HG03575 (cell line): ENCODE measurements at regions not wholly inside any gene's neighbourhood (a gene's known extent, or its start where the extent isn't known, plus 50 kb on each side); places are given as distances from the start of the nearest gene placed in this dataset.

Experiments used
- ATAC-seq: cut with Tn5 transposase; IDR thresholded peaks from one replicate; pipeline ENCODE4 v1.9.1; 2021; ENCODE audit not compliant: unreplicated experiment, insufficient number of reproducible peaks, low FRiP score; ENCODE audit errors: extremely low read depth

DNA sequence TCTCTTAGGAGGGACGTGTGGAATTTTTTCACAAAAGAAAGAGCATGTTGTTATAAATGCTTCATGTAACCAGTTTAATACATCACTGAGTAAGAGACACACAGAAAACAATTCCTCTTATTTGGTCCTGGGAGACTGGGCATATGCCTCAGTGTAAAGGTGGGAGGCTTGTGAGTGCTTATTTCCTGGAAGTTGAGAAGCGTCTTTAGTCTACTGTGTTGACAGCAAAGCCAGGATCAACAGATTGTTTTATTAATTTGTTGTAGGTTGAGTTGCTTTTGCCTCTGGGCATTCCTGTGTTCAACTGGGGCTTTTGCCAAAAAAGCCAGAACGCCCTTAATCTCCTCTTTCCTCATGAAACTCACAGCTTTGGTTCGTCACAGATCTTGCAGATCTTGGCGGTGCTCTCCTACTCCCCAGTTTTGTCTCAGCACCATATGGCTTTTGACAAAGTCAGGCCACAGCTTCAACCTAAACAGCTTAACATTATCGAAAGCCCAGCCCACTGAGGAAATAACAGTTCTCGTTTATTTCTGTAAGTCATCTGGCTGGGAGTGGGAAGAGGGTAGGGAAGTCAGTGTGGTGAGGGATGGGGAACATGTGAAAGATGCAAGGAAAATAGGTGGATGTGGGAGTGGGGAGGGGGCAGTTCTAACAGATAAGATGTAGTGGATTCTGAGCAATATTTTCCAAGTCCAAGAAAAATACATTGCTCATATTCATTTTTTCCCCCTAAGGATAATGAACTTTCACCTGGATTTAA, 227.2 kb downstream of the DACT1 start:
- no peak for ATAC-seq

DNA sequence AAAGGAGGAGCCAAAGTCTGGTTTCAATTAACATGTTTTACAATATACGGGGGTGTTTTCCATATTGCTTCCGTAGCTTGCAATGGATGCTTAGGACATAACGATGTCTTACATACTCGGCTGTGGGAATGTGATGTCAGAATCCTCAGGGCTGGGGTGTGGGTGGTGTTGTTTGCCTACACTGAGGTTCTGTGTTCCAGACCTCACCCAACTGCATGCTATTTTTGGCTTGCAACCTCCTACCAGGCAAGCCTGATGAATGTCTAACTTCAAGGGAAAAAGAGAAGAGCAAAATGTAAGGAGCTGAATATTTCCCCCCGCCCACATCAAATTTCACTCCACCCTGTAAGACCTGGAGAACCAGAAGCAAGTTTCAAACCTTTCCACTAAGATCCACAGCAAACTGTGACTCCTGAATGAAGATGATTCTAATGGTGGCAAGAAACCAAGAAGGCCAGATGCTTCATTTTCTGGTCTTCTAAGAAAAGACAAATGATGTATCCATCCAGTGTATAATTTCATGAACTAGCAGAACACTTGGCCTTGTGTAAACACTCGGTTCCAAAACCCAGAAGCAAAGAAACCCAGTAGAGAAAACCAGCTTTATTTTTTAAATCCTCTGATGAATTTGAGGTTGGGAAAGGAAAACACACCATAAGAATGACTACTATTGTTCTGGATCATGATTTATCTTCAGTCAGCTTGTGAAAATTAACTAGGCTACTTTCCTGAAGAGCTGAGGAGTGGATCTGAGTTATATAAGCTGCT, 227.9 kb downstream of the DACT1 start:
- no peak for ATAC-seq

DNA sequence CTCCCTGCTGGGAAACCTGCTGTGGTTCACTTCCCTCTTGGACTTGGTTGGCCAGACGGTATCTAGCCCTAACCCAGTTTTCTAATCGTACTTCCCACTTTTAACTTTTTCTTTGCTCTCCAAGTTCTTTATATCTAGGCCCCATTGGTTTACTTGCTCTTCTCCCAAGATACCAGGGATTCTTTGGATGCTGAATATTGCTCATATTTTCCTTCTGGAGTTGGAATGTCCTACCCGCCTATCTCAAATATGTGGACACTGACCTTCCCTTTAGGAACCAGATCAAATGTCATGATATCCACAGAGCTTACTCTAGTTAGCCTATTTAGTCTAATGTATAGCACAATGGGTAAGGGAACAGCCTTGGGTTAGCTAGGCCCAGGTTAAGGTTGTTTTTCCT, 228.6 kb downstream of the DACT1 start:
- ATAC-seq = no peak

DNA sequence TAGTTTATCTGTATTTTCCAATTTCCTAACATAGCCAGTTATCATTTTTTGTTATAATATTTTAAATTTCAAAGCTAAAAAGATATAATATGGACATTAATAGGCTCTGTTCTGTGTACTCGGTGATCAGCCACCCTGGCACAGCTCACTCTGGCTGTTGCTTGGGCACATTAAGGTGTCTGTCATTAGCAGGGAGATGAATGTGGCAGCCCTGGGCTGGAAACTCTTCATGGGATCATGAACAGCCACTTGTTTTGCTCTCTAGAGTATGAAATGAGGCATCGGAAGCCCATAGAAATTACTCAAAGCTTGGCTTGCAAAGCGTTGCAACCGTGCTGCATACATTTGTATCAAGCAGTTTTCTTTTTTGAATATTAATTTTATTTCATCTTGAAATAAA, 233.2 kb downstream of the DACT1 start:
- no peak for ATAC-seq

DNA sequence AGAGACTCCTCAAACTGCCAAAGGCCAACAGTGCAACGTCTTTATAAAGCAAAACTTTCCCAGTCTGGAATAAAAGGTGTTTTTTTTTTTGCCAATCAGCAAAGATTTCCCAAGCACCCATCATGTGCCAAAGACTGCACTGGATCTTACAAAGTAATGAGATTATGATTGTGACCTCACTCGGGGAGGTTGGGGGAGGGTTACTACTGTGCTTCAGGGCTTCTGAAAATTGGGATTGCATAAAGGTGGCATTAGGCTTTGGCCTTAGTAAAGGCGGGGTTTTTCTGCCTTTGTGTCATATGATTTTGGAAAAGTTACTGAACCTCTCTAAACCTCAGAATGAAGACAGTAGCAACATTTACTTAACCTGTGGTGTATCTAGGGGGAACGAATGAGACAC, 233.8 kb downstream of the DACT1 start:
- no peak for ATAC-seq

DNA sequence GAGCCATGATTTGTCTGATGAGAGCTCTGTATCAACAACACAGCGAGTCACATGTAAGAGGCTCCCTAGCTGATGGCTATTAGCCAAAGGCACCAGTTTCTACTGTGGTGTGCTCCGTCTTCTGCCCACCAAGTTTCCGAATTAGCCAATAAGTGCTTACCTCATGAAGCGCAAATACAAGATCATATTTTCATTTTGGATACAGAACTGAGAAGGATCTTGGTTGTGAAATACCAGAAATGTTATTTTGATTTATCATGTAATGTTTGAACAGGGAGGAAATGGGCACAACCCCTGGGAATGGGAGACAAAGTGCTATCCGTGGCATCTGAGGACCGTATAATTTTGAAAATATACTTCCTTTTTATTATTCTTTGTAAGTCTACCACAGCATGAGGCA, 234.3 kb downstream of the DACT1 start:
- ATAC-seq = no peak

DNA sequence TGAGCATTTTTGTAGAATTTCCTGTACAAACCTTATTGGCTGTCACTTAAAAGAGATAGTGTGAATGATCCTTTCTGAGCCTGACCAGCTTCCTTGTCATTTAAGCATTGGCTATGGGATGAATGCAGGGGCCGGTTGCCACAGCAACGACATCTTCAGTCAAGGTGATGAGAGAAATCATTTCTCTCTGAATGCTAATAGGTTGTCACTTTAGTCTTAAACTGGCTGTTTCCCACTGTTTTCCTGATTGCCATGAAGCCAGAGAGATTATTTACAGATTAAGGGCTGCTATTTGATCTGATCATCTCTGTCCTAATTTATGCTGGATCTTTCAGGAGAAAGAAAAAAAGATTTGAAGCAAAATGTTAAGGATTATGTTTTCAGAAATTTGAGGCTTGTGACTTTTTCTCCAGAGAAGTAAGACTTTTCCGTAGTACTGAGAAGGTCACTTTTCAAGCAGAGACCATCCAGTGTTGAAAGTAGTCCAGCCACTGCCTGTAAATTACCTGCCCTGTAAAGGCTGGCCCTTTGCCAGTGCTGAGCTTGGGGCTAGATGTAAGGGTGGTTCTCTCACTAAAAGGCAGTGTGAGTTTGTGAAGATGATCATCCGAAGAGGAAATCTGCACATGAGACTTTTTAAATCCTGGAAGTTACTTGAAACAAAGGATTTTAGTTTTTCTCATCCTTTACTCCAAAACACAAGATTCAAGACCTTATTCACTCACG, 235.6 kb downstream of the DACT1 start:
- ATAC-seq = no peak

DNA sequence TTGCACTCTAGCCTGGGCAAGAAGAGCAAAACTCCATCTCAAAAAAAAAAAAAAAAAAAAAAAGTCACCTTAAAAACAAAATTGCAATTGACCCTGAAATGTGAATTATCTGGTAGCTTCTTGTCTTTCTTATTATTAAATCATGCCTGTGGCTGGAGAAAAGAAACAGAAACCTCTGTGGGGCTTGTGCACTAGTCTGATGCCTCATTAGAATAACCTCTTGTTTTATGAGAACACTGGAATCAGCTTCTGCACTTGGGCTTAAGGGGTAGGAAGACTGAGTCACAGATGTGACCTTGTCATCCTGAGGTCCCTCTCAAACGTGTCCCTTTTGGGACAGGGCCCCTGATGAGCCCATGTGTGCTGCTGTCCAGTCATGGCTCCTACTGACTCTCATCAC, 237.9 kb downstream of the DACT1 start:
- ATAC-seq = no peak

DNA sequence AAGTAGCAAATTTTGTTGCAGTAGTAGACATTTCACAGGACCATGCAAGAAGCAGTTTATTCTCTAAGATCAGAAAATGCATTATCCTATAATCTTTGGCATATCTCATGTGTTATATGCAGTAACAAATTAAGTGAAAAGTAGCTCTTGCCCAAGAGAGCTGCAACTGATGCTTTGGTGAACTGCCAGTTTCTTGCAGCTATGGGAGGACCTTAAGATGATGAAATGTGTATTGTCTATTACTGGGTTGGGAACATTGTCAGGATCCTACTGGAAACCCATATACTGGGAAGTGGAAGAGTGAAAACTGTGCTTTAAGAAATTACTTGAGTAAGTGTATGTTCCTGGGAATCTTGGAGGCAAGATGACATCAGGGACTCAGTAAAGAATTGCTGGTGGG, 238.8 kb downstream of the DACT1 start:
- no peak for ATAC-seq

DNA sequence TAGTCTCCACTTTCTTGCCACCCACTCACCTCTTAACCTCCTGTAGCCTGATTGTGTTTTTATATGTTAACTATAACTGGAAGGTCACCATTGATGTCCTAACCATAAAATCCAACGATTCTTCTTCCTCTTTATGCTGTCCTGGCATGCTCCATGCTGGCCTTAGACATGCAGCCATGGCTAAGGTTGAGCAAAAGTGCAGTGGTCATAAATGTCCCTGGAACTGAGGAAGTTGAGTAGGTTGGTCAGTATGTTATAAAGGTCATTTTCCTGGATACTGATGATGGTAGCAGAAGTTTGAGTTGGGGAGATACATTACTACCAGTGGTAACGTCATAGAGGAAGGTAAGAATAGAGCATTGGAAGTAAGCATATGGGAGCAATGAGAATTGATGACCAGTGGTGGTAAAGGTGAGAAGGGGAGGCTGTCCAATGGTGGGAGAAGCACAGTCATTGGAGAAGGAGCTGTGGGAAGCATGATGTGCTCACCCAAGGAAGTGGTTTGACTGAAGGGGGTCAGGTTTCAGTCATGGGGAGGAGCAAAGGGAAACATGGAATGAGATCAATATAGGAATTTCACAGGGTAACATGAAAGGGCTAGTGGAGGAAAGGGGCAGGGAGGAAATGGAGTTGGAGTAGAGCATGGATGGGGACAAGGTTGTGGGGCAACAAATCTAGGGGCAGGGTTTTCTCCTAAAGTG, 240.8 kb downstream of the DACT1 start:
- no peak for ATAC-seq

DNA sequence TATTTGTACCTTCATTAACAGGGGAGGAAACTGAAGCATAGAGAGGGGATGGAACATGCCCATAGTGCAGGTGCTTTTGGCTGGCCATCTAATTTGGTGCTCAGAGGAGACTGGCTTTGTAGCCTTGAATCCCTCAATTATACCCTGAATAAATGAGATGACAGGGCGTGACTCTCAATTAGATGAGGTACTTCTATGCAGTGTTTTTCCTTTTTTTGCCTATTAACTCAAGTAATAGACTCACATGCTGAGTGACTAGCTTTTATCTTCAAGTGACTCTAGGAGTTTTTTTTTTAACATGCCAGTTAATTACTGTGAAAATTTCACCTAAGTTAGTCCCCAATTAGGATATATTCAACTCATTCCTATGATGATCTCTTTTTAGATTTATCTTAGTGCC, 243.7 kb downstream of the DACT1 start:
- no peak for ATAC-seq

DNA sequence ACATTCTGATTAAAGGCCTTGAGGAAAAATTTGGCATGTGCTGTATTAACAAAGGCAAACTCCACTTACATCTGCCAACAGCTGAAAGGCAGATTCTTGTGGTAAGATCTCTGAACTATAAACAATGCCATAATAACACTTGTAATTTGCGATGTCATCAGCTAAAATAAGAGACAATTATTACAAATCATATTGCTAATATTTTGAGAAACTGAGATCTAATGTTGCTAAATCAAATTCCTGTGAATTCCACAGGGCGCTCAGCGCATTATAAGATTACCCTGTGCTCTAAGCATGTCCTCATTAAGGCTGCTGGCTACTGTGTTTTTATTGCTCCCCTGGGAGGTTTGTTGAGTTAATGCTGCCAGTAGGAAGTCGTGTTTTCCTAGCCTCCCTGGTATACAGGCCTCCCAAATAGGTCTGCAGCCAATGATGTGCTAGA, 244.8 kb downstream of the DACT1 start:
- no peak for ATAC-seq

DNA sequence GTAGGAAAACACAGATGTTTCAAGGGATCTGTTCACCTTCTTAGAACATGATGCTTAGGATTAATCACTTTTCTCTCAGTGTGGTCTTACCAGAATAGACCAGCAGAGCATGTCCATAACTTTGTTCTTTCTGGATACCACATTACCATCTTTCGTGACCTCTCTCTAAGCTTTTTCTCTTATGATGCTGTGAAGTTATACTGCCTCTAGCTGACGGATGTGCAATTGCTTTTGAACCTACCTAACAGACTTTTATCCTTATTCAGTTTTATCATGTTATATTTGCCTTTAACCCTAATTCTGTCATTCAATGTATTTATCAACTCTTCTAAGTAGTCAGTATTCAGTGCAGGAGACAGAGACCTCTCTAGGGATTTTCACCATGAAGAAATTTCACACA, 246.7 kb downstream of the DACT1 start:
- no peak for ATAC-seq

DNA sequence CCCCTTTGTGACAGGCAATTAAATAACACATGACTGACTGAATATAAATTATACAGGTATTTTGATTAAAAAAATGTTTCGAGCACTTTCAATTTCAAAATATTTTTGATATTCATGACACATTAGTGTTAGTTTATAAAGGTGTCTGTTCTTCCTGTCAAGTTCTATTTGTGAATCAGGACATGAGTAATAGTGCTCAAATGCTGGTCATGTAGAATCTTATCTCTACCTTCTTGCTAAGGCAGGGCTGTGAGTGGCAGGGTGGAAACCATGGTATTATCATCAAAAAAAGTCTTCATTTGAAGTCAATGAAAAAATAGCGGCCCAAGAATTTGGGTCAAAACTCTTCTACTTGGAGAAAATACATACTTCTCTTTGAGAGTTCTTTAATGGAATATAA, 250.2 kb downstream of the DACT1 start:
- ATAC-seq = no peak

DNA sequence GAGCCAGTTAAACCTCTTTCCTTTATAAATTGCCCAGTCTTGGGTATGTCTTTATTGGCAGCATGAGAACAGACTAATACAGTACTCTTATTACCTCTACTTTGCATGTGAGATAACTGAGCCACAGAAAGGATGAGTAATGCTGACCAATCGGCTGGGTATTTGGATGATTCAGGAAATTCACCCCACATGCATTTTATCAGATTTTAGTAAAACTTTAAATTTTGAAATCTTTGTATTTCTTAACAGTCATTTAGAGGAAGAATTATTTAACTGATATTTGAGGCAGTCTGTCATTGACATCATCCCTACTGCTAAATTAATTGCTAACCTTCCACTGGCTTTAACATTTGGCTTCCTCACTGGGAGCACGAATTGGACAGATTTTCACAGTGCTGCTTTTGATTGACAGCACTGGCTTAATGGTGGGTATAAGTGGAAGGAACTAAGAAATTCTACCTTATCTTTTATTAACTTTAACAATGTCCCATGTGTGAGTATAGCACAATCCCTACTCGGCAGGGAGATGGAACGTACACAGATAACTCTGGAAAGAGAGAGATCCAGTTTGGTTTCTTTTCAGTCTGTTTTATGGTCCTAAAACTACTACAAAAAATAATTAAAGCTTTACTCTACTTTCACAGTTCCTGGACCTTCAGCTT, 261.0 kb downstream of the DACT1 start:
- ATAC-seq = no peak

DNA sequence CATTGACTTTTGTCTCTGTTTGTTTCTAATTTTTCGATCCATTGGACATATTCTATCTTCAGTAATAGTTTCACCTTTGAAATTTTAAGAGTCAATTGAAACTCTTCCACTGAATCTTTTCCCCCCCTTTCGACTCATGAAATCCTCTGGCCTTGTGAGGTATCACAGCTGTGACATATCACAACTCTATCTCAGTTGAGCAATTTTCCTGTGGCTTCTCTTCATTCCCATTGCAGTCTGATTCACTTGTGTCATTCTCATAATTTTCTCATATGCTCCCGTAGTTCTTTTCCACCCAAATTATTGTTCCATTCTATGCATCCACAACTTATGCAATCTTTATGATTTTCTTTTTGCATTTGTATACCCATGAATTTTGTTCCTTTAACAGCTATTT, 261.6 kb downstream of the DACT1 start:
- no peak for ATAC-seq

DNA sequence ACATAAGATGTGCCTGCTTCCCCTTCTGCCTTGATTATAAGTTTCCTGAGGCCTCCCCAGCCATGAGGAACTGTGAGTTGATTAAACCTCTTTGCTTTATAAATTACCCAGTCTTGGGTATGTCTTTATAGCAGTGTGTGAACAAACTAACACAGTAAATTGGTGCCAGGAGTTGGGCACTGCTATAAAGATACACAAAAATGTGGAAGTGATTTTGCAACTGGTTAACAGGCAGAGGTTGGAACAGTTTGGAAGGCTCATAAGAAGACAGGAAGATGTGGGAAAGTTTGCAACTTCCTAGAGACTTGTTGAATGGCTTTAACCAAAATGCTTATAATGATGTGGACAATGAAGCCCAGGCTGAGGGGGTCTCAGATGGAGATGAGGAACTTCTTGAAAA, 264.1 kb downstream of the DACT1 start:
- ATAC-seq = no peak

DNA sequence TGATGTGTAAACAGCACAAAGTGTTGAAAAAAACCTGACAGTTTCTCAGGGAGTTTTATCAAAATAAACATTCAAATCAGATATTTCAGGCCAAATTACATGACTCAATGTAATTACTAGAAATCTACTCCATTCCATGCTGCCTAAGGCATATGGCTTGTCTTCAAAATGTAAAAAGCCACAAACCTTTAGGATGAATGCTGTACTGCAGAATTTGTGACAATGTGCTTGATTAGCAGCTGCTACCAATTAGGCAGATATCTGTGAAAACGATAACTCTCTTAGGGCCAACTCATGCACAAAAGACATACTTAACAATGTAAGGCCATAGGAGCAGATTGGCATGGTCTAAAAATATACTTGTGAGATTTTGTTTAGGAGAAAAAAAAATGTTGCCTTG, 267.0 kb downstream of the DACT1 start:
- no peak for ATAC-seq

DNA sequence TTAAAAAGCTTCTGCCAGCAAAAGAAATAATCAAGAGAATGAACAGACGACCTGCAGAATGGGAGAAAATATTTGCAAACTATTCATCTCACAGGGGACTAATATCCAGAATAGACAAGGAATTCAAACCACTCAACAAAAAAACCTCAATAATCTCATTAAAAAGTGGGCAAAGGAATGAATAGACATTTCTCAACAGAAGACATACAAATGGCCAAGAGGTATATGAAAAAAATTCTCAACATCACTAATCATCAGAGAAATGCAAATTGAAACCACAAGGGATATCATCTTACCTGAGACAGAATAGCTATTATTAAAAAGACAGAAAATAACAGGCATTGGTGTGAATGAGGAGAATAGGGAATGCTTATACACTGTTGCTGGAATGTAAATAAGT, 270.0 kb downstream of the DACT1 start:
- ATAC-seq = no peak
